GM10248 (cell line): ENCODE measurements at regions not wholly inside any gene's neighbourhood (a gene's known extent, or its start where the extent isn't known, plus 50 kb on each side); places are given as distances from the start of the nearest gene placed in this dataset.
"Not testable (repeated sequence)": the region's sequence is repeated elsewhere in the genome, so short reads cannot be mapped to it uniquely, and the experiment has no call there.

Source experiments
- CTCF ChIA-PET: fragments of 300-600 bp; sonication (Branson Sonifier 250); formaldehyde crosslinking; extraction: SDS; loops from one replicate; lab custom pipeline; 2021; ENCODE audit warnings: antibody characterized with exemption; lab: Yijun Ruan, JAX
- POLR2A ChIA-PET: fragments of 350-650 bp; sonication (Branson Sonifier 250); formaldehyde crosslinking; extraction: SDS; loops from one replicate; lab custom pipeline; 2020; ENCODE audit warnings: antibody characterized with exemption; lab: Yijun Ruan, JAX
- DNase-seq: peaks from one replicate; pipeline ENCODE4 v3.0.0; 2012; ENCODE audit errors: extremely low spot score
- TF ChIP-seq, protein P1 (sequence below): IDR thresholded peaks from 2 replicates; pipeline ENCODE4 v1.5.1; 2012; ENCODE audit warnings: mild to moderate bottlenecking, low read depth; ENCODE audit errors: extremely low read depth, missing control alignments, control extremely low read depth

DNA sequence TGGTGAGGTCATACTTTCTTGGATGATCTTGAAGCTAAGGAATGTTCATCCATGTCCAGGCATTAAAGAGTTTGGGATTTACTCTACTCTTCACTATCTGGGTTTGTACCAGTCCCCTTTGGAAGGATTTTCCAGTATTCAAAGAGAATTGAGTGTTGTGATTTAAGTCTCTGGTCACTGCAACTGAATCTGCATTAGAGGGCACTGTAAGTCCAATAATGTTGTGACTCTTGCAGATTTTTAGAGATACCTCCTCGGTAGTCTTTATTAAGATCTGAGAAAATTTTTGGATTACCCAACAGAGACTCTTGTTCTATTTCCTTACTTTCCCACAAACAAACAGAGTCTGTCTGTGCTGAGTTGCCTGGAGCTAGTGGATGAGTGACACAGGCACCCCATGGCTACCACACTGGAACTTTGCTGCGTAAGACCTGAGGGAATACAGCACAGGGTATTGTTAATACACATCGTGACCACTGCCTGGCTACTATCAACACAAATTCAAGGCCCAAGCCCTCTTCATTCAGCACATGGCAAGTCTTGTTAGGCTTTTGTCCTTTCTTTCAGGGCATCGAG is 357.1 kb upstream of the KLHL4 start:
- TF ChIP-seq, protein P1, sequence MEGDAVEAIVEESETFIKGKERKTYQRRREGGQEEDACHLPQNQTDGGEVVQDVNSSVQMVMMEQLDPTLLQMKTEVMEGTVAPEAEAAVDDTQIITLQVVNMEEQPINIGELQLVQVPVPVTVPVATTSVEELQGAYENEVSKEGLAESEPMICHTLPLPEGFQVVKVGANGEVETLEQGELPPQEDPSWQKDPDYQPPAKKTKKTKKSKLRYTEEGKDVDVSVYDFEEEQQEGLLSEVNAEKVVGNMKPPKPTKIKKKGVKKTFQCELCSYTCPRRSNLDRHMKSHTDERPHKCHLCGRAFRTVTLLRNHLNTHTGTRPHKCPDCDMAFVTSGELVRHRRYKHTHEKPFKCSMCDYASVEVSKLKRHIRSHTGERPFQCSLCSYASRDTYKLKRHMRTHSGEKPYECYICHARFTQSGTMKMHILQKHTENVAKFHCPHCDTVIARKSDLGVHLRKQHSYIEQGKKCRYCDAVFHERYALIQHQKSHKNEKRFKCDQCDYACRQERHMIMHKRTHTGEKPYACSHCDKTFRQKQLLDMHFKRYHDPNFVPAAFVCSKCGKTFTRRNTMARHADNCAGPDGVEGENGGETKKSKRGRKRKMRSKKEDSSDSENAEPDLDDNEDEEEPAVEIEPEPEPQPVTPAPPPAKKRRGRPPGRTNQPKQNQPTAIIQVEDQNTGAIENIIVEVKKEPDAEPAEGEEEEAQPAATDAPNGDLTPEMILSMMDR: no peak
- CTCF ChIA-PET: no interaction called here
- POLR2A ChIA-PET: no interaction called here
- DNase-seq: no peak

- TF ChIP-seq, protein P1: no peak
- CTCF ChIA-PET: no interaction called here
- no peak for DNase-seq
- POLR2A ChIA-PET: no interaction called here
Observed at GRCh38 chrX:87167841-87168240, 349.8 kb upstream of the KLHL4 start.

GRCh38 chrX:87178009-87178408 is 339.6 kb upstream of the KLHL4 start:
- POLR2A ChIA-PET, CTCF ChIA-PET, DNase-seq: not testable (repeated sequence)
